ENCODE measurements at regions not wholly inside any gene's neighbourhood (a gene's known extent, or its start where the extent isn't known, plus 50 kb on each side); places are given as distances from the start of the nearest gene placed in this dataset.

DNA sequence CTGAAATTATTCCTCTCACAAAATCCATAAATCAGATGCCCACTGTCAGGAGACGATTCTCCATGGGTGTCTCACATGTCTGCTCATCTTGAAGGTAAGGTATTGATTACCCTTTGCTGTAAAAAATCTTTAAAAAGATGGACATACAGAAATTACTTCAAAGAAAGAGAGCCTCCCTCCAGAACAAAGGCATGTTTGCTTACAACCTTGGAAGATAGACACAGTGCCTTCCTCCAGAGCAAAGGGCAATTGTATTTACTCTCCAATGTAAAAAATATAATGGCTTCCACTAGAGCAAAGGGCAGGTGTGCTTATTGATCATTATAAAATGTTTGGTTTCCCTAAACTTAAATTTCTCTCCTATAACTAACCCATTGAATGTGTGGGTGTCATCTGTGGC, 616.2 kb downstream of the ANKRD50 start:
- no peaks in the 10 kb centered on the region for H3K9me3 Mint-ChIP-seq
- H3K27ac Mint-ChIP-seq, result no peak overlapping the region
- H3K36me3 Mint-ChIP-seq (ENCODE audit: low read depth), result no peaks in the 10 kb centered on the region
- TF ChIP-seq, protein P1, sequence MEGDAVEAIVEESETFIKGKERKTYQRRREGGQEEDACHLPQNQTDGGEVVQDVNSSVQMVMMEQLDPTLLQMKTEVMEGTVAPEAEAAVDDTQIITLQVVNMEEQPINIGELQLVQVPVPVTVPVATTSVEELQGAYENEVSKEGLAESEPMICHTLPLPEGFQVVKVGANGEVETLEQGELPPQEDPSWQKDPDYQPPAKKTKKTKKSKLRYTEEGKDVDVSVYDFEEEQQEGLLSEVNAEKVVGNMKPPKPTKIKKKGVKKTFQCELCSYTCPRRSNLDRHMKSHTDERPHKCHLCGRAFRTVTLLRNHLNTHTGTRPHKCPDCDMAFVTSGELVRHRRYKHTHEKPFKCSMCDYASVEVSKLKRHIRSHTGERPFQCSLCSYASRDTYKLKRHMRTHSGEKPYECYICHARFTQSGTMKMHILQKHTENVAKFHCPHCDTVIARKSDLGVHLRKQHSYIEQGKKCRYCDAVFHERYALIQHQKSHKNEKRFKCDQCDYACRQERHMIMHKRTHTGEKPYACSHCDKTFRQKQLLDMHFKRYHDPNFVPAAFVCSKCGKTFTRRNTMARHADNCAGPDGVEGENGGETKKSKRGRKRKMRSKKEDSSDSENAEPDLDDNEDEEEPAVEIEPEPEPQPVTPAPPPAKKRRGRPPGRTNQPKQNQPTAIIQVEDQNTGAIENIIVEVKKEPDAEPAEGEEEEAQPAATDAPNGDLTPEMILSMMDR (IDR thresholded peaks at IDR 0.05), result no peak
- H3K4me3 Mint-ChIP-seq, result no peak overlapping the region
- DNase-seq, result no peak
- no peaks in the 10 kb centered on the region for H3K4me1 Mint-ChIP-seq (ENCODE audit: low read depth)
- no peaks in the 10 kb centered on the region for H3K27me3 Mint-ChIP-seq (ENCODE audit: insufficient read depth)

DNA sequence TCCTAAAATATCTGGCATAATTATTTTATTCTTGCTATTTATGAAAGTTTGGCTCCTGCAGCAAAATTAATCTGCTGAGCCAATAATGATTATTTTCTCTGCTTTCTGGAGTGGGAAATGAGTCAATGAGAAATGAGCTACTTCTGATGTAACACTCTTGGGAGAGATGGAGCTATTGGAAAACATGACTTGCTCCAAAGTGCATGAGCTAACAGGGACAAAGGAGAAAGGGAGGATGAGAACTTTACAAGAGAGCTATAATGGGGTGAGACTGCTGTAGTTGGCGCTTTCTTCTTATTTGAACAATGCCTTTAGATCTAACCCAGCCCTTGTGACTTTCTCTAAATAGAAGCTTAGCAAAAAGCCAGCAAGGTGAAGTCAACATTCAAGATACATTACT, 615.1 kb downstream of the ANKRD50 start:
- no peaks in the 10 kb centered on the region for H3K4me1 Mint-ChIP-seq (ENCODE audit: low read depth)
- H3K27me3 Mint-ChIP-seq (ENCODE audit: insufficient read depth), result no peaks in the 10 kb centered on the region
- H3K36me3 Mint-ChIP-seq (ENCODE audit: low read depth), result no peaks in the 10 kb centered on the region
- DNase-seq, result no peak
- H3K27ac Mint-ChIP-seq, result no peak overlapping the region
- H3K9me3 Mint-ChIP-seq, result no peaks in the 10 kb centered on the region
- TF ChIP-seq, protein P1 (IDR thresholded peaks at IDR 0.05), result no peak
- H3K4me3 Mint-ChIP-seq, result no peak overlapping the region

DNA sequence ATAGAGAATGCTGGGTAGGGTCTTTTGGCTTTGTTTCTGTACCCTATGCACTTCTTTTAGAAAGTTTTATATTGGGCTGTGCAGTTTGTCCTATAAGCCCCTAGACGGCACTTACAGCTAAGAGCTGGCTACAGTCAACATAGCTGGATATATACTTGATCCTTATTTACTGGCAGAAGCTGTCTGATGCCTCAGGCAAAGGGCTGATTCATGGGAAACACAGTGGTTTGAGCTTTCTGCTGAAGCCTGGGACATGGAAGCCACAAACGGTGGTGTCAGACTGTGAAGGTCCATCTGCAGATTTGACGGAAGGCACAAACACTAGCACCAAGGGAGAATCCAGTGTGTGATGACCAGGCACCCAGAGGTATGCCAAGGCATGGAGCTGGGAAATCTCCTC, 608.4 kb downstream of the ANKRD50 start:
- Mint-ChIP-seq H3K9me3 (no peaks in the 10 kb centered on the region), H3K4me1 (ENCODE audit: low read depth) (peaks cover 5% of the 10 kb centered on the region; the same call in 1 of the 2 replicates), H3K36me3 (ENCODE audit: low read depth) (no peaks in the 10 kb centered on the region), H3K27me3 (ENCODE audit: insufficient read depth) (no peaks in the 10 kb centered on the region), H3K4me3 (no peak overlapping the region), H3K27ac (no peak overlapping the region)
- peak; percentile 18 for DNase-seq
- TF ChIP-seq, protein P1 (IDR thresholded peaks at IDR 0.05), result no peak

DNA sequence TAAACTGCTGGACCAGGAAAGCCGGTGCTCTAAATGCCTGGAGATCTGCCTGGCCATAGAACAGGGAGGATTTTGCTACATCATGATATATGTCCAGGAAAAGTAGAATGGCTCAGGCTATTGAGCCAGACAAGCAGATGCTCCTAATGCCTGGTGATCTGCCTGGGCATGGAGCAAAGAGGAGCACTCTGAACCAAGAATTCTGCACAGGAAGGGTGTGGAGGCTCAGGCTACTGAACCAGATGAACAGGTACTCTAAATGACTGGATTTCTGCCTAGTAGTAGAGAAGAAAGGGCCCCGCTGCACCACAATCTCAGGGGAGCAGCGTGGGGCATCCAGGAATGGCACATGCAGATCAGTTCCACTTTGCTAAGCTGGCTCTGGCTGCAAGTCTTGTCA, 607.9 kb downstream of the ANKRD50 start:
- no peak for DNase-seq
- no peaks in the 10 kb centered on the region for H3K36me3 Mint-ChIP-seq (ENCODE audit: low read depth)
- H3K27ac Mint-ChIP-seq, result no peak overlapping the region
- no peaks in the 10 kb centered on the region for H3K27me3 Mint-ChIP-seq (ENCODE audit: insufficient read depth)
- H3K9me3 Mint-ChIP-seq, result no peaks in the 10 kb centered on the region
- TF ChIP-seq, protein P1 (IDR thresholded peaks at IDR 0.05), result no peak
- H3K4me3 Mint-ChIP-seq, result no peak overlapping the region
- H3K4me1 Mint-ChIP-seq (ENCODE audit: low read depth), result peaks cover 5% of the 10 kb centered on the region; the same call in 1 of the 2 replicates

DNA sequence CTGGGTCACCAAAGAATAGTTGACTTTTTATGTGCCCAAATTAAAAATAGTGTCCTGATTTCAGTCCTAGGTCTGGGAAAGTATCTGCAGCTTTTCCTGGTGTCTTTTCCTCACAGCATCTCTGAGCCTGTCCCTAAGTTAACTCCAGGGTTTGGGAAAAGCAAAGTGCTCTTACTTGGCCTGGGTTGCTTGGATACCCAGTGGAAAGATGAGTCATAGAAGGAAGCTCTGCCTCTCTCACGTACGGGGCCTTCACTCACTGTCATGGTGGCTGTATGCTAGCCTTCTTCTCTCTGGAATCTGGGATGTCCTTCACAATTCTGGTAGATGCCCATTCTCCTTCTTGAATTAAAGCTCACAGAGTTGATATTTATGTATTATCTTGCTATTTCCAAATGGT, 607.3 kb downstream of the ANKRD50 start:
- TF ChIP-seq, protein P1 (IDR thresholded peaks at IDR 0.05), result no peak
- H3K27ac Mint-ChIP-seq, result no peak overlapping the region; the same call in 1 of the 2 replicates
- H3K27me3 Mint-ChIP-seq (ENCODE audit: insufficient read depth), result no peaks in the 10 kb centered on the region
- H3K9me3 Mint-ChIP-seq, result no peaks in the 10 kb centered on the region
- no peak for DNase-seq
- H3K4me1 Mint-ChIP-seq (ENCODE audit: low read depth), result peaks cover 5% of the 10 kb centered on the region; the same call in 1 of the 2 replicates
- no peaks in the 10 kb centered on the region for H3K36me3 Mint-ChIP-seq (ENCODE audit: low read depth)
- H3K4me3 Mint-ChIP-seq, result no peak overlapping the region

DNA sequence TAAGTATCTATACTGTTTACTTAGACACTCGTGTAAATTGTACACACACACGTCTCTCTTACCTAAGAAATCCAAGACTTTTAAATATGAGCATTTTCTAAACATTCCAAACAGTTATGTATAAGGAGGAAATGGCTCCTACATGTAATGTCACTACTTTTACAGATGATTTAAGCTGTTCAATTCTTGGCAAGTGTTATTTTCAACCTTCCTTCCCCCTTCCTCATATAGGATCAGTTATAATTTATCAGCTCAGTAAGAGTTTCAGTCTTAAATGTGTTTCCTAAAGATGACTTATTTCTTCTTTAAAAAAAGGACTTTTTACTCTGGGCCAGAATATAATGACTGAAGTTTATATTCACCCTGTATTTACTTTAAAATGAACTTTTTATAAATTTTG, 601.1 kb downstream of the ANKRD50 start:
- no peak for DNase-seq
- H3K9me3 Mint-ChIP-seq, result no peaks in the 10 kb centered on the region
- peaks cover 15% of the 10 kb centered on the region for H3K4me1 Mint-ChIP-seq (ENCODE audit: low read depth)
- H3K27me3 Mint-ChIP-seq (ENCODE audit: insufficient read depth), result no peaks in the 10 kb centered on the region
- TF ChIP-seq, protein P1 (IDR thresholded peaks at IDR 0.05), result no peak
- no peaks in the 10 kb centered on the region for H3K36me3 Mint-ChIP-seq (ENCODE audit: low read depth)
- H3K4me3 Mint-ChIP-seq, result no peak overlapping the region
- no peak overlapping the region for H3K27ac Mint-ChIP-seq
